Retinal pigment epithelial cell (primary cell): ENCODE measurements at regions not wholly inside any gene's neighbourhood (a gene's known extent, or its start where the extent isn't known, plus 50 kb on each side); places are given as distances from the start of the nearest gene placed in this dataset.
A peak's percentile ranks its signal among the peaks of the same experiment; 100 is the strongest.

Experiments
- DNase-seq: peaks from one replicate; pipeline ENCODE4 v3.0.0-alpha.2; 2010; ENCODE audit warnings: low read depth
- H3K4me3 ChIP-seq: 2 replicates; pipeline ENCODE4 v1.5.1; 2011; ENCODE audit warnings: mild to moderate bottlenecking, low read length, control low read depth, moderate library complexity
- TF ChIP-seq, protein P1 (sequence below): conservative IDR thresholded peaks from 2 replicates; pipeline ENCODE4 v1.5.1; 2011; ENCODE audit warnings: low read depth, low read length, control low read depth, inconsistent platforms

DNA sequence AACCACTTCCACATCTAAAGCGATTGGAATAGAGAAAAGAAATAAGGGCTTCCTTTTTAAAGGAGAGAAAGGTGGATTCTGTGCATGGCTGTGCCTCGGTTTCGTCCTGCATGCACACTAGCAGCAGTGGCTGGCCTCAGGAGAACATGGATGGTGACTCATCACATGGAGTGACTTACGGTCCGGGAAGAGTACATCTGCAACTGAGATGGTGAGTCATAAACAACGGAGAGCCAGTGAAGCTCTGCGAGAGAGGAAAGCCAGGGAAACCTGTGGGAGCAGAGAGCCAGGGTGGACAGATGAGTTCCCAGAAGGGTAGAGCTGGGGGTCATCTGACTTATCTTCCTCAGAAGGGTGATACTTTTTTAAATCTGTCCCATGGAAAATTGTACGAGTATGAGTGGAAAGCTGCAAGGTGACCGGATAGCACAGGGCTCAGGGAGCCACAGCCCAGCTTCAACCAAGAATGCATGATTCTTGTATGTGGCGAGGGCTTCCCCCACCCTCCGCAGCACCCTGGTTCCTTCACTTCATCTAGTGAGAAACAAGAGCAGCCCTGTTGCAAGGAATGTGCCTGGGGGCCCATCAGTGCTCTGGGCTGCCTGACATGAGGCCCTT lies 259.1 kb downstream of the KLF6 start:
- TF ChIP-seq, protein P1, sequence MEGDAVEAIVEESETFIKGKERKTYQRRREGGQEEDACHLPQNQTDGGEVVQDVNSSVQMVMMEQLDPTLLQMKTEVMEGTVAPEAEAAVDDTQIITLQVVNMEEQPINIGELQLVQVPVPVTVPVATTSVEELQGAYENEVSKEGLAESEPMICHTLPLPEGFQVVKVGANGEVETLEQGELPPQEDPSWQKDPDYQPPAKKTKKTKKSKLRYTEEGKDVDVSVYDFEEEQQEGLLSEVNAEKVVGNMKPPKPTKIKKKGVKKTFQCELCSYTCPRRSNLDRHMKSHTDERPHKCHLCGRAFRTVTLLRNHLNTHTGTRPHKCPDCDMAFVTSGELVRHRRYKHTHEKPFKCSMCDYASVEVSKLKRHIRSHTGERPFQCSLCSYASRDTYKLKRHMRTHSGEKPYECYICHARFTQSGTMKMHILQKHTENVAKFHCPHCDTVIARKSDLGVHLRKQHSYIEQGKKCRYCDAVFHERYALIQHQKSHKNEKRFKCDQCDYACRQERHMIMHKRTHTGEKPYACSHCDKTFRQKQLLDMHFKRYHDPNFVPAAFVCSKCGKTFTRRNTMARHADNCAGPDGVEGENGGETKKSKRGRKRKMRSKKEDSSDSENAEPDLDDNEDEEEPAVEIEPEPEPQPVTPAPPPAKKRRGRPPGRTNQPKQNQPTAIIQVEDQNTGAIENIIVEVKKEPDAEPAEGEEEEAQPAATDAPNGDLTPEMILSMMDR, result no peak
- no peak overlapping the region for H3K4me3 ChIP-seq
- DNase-seq, result peak; percentile 85

DNA sequence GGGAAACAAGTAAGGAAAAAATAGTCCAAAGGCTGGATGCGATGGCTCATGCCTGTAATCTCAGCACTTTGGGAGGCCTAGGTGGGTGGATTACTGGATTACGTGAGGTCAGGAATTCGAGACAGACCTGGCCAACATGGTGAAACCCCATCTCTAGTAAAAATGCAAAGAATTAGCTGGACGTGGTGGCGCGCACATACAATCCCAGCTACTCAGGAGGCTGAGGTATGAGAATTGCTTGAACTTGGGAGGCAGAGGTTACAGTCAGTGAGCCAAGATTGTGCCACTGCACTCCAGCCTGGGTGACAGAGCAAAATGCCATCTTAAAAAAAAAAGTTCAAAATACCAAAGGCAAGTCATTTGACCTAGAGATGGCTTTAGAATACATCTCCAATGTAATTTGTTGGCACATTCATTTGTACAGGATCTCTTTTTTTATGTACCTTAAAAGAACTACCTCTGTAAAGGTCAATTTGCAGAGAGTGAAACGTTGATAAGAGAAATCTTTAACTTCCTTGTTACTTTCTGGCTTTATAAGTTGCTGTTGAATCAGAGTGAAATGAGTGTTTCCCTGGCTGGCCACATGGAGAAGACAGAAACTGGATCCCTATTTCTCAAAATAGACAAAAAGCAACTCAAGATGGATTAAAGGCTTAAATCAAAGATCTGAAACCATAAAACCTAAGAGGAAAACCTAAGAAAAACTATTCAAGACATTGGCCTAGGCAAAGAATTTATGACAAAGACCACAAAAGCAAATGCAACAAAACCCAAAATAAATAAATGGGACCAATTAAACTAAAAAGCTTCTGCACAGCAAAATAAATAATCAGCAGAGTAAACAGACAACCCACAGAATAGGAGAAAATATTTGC lies 260.7 kb downstream of the KLF6 start:
- TF ChIP-seq, protein P1, result peak; percentile 2
- DNase-seq, result no peak
- H3K4me3 ChIP-seq, result no peak overlapping the region

DNA sequence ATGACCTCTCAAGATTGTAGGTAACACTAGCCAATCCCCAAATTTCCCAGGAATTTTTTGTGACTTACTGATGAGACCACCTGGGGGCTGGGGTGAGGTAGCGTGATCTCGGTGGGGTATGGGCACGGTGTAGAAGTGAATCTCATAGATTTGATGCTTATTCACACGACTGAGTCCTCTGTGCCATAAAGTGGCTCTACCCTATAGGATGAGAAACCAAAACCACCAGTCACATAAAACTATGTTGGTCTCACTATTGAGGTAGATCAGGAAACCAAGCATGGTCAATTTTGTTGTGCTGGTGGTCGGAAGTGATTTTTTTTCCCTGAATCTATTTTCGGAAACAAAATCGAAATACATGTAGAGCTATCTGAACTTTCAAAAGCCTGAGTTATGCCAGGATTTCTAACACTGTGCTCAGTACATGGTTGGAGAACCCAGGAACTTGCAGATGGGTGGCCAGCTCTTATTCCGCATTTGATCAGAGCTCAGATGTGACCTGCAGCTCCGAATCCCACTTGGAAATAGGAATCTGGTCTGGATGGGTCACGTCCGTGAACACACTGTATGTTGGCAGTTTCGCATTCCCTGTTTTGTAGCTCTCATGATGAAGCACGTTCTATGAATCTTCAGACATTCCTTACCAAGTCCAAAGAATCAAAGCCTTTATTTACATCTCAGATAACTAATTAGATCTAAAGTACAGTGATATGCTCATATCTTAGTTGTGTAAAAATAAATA lies 261.5 kb downstream of the KLF6 start:
- TF ChIP-seq, protein P1, result no peak
- DNase-seq, result no peak

DNA sequence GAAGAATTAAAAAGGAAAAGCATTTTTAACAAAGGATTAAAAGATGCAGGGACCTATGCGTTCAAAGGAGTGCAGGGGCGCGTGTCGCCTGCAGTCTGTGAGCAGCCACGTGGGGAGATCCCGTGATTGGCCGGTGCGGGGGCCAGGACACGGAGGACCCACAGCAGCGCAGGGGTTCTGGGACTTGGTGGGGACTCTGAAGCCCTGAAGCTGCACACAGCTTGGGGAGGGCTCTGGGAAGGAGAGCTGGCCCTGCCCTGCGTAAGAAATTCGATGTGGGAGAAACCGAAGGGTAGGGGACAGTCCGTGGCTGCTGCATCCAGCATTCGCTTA lies 268.1 kb downstream of the KLF6 start:
- no peak for DNase-seq
- H3K4me3 ChIP-seq, result no peak overlapping the region
- TF ChIP-seq, protein P1, result no peak

More for the DNA sequence above, 261.5 kb downstream of the KLF6 start:
- no peak overlapping the region for H3K4me3 ChIP-seq

DNA sequence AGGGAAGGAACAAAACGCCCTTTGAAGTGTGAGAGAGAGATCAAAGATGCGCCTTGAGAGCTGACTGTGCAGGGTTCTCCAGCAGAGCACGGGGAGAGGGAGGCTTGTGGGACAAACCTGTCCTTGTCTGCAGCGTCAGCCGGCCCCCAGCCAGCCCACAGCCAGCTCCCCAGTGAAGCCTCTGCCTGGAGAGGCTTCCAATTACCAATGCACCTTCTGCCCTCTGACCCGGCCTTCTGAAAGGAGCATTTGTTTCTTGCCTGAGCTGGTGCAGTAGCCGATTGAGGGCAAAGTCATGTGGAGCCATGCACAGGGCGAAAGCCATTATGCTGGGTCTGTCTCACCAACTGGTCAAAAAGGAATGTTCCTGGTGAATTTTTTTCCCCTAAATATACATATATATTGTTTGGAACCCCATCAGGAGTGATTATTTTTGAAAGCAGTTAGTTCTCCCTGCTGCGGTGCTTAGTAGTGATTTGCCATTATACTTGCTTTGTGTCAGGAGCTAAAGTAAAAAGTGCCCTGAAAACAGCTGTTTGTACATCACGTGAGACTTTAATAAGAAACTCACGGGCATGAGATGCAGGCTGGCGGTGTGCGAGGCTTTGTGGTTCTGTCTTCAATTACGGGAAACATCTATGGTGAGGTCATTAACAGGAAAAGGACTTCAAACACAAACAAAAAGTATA lies 268.6 kb downstream of the KLF6 start:
- TF ChIP-seq, protein P1, result no peak
- H3K4me3 ChIP-seq, result no peak overlapping the region

DNA sequence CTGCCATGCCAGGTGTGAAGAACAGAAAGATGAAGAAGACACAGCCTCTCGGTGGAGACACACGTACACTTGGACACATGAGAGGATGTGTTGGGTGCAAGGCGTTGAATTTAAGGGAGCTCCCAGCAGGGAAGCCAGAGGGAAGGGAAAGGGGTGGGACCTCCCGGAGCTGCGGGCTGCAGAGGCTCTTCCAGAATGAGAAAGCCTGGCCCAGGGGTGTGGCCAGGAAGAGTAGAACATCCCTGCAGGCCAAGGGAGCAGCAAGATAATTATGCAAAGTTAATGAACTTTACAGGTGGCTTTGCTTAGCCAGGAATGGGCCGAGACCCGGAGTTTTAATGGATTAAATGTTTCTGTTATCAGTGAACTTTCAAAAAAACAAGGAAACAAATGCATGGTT lies 270.3 kb downstream of the KLF6 start:
- TF ChIP-seq, protein P1, result no peak
- H3K4me3 ChIP-seq, result no peak overlapping the region
- DNase-seq, result no peak

More for the DNA sequence above, 268.6 kb downstream of the KLF6 start:
- DNase-seq, result no peak
